ENCODE measurements at regions not wholly inside any gene's neighbourhood (a gene's known extent, or its start where the extent isn't known, plus 50 kb on each side); places are given as distances from the start of the nearest gene placed in this dataset.
A peak's percentile ranks its signal among the peaks of the same experiment; 100 is the strongest.
"Not testable (repeated sequence)": the region's sequence is repeated elsewhere in the genome, so short reads cannot be mapped to it uniquely, and the experiment has no call there.

DNA sequence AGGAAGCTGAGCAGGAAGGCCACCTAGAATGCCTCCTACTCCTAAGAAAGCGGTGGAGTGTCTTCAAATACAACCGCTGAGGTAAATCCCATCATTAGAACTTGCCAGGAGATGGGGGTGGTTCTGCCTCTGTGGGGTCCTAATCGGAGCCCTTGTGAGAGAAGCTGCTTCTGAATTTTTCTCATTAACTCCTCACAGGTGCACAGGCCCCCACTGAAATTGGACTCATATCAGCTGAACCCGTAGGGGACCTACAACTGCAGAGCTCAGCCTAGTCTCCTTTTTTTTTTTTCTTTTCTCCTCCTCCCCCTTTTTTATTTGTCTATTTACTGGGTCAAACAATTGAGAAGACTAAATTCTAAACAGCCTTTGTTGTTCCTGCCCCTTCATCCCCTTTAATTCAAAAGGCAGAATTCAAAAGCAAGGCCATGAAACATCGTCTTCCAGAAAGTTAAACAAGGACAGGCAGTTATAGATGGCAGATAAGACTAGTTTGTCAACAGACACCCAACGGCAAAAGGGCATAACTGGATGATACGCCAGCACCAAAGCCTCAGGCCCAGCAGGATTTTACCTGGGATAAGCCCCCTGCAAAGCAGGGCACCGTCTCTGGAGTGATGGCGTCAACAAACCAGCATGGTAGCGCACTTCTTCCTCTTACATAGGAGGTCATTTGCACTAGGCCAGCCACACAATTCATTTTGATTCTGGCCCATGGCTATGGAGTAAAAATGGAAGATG lies 213.7 kb upstream of the HES1 start:
- DNase-seq = no peak
- Histone ChIP-seq H3K4me3 (no peak overlapping the region), H3K36me3 (no peaks in the 10 kb centered on the region), H3K27me3 (no peaks in the 10 kb centered on the region), H3K9me3 (peaks cover 0 to 13% (median 8%) of the 10 kb centered on the region in 3 donors), H3K27ac (no peak overlapping the region), H3K4me1 (no peaks in the 10 kb centered on the region)
- intact Hi-C loops (cut with DNase I) = no loop called here
- WGBS, 2 donors = 80 to 86% methylated on average over 10 of the region's 10 CpGs
- TF ChIP-seq POLR2A (IDR thresholded peaks at IDR 0.05) = no peak
- TF ChIP-seq, protein P1, sequence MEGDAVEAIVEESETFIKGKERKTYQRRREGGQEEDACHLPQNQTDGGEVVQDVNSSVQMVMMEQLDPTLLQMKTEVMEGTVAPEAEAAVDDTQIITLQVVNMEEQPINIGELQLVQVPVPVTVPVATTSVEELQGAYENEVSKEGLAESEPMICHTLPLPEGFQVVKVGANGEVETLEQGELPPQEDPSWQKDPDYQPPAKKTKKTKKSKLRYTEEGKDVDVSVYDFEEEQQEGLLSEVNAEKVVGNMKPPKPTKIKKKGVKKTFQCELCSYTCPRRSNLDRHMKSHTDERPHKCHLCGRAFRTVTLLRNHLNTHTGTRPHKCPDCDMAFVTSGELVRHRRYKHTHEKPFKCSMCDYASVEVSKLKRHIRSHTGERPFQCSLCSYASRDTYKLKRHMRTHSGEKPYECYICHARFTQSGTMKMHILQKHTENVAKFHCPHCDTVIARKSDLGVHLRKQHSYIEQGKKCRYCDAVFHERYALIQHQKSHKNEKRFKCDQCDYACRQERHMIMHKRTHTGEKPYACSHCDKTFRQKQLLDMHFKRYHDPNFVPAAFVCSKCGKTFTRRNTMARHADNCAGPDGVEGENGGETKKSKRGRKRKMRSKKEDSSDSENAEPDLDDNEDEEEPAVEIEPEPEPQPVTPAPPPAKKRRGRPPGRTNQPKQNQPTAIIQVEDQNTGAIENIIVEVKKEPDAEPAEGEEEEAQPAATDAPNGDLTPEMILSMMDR (IDR thresholded peaks at IDR 0.05) = no peak

DNA sequence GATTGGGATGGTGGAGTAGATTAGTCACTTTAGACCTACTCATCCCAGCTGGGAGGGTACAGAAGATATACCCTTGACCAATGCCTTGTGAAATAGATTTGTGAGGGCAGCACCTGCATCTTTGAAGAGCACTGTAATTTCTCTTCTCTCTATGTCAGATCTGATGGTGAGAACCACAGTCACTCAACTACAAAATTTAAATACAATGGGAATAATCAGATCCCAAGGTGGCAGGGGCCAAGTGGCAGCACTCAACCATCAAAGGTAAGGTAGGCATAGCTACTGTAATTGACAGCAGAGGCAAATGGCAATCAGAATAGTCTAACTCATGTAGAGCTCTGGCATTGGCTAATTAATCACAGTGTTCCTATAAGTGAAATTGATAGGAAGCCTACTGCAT lies 212.0 kb upstream of the HES1 start:
- H3K27me3 ChIP-seq; DNase-seq; H3K4me3 ChIP-seq; H3K27ac ChIP-seq; H3K36me3 ChIP-seq; intact Hi-C loops (cut with DNase I); H3K4me1 ChIP-seq: not testable (repeated sequence)
- peaks cover 0 to 13% (median 8%) of the 10 kb centered on the region in 3 donors for H3K9me3 ChIP-seq

DNA sequence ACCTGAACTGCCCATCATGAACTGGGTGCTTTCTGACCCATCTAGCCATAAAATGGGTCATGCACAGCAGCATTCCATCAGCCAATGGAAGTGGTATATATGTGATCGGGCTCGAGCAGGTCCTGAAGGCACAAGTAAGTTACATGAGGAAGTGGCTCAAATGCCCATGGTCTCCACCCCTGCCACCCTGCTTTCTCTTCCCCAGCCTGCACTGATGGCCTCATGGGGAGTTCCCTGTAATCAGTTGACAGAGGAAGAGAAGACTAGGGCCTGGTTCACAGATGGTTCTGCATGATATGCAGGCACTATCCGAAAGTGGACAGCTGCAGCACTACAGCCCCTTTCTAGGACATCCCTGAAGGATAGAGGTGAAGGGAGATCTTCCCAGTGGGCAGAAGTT lies 209.9 kb upstream of the HES1 start:
- Histone ChIP-seq H3K9me3 (peaks cover 0 to 13% (median 8%) of the 10 kb centered on the region in 3 donors), H3K4me1 (peaks cover 0 to 15% (median 0%) of the 10 kb centered on the region in 3 donors)
- DNase-seq; H3K27me3 ChIP-seq; H3K27ac ChIP-seq; H3K36me3 ChIP-seq; intact Hi-C loops (cut with DNase I); H3K4me3 ChIP-seq: not testable (repeated sequence)
- WGBS, 2 donors = 80 to 94% methylated on average over 1 to 3 of the region's 3 CpGs

DNA sequence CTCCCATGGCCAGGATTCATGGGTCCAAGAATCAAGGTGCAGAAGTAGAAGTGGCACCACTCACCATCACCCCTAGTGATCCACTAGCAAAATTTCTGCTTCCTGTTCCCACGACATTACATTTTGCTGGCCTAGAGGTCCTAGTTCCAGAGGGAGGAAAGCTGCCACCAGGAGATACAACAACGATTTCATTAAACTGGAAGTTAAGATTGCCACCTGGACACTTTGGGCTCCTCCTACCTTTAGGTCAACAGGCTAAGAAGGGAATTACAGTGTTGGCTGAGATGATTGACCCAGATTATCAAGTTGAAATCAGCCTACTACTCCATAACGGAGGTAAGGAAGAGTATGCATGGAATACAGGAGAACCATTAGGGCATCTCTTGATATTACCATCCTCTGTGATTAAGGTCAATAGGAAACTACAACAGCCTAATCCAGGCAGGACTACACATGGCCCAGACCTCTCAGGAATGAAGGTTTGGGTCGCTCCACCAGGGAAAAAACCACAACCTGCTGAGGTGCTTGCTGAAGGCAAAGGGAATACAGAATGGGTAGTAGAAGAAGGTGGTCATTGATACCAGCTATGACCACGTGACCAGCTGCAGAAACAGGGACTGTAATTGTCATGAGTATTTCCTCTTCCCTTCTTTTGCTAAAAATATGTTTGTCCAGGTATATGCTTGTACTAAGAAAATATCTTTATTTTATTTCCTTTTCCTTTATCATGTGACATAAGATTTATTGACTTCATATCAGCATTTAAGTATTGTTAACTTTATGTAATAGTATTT lies 208.3 kb upstream of the HES1 start:
- peaks cover 0 to 15% (median 0%) of the 10 kb centered on the region in 3 donors for H3K4me1 ChIP-seq
- DNase-seq; intact Hi-C loops (cut with DNase I); H3K27ac ChIP-seq; H3K27me3 ChIP-seq; H3K4me3 ChIP-seq; H3K36me3 ChIP-seq: not testable (repeated sequence)
- WGBS, 2 donors = 89 to 94% methylated on average over 5 of the region's 5 CpGs
- H3K9me3 ChIP-seq = peaks cover 0 to 13% (median 8%) of the 10 kb centered on the region in 3 donors

DNA sequence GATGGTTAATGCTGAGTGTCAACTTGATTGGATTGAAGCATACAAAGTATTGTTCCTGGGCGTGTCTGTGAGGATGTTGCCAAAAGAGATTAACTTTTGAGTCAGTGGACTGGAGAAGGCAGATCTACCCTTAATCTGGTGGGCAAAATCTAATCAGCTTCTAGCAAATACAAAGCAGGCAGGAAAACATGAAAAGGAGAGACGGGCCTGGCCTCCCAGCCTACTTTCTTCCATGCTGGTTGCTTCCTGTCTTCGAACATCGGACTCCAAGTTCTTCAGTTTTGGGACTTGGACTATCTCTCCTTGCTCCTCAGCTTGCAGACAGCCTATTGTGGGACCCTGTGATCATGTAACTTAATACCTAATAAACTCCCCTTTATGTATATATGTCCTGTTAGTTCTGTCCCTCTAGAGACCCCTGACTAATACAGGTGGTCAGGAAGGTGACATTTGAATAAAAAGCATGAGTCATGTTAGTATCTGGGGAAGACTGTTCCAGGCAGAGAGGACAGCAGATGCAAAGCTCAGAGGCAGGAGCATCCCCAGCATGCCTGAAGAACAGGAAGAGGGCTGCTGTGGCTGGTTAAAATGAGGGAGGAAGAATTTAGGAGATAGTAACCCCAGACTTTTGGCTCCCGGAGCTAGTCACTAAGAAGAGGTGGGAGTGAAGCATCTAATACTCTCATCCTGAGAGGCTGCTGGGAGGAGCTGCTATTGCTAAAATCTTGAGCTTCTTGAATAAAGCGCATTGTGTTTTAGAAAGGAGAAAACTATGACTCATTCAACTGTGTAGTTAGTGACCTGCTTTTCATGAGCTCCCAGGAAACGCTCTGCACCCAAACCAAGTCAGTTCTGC lies 207.4 kb upstream of the HES1 start:
- DNase-seq = no peak
- Histone ChIP-seq H3K9me3 (peaks cover 0 to 13% (median 6%) of the 10 kb centered on the region in 3 donors), H3K4me3 (no peak overlapping the region), H3K27me3 (no peaks in the 10 kb centered on the region), H3K27ac (peak overlapping the region; percentile 15 to 59 (median 46)), H3K4me1 (peaks cover 0 to 15% (median 0%) of the 10 kb centered on the region in 3 donors), H3K36me3 (no peaks in the 10 kb centered on the region)
- no peak for TF ChIP-seq POLR2A (IDR thresholded peaks at IDR 0.05)
- TF ChIP-seq, protein P1 (IDR thresholded peaks at IDR 0.05) = no peak
- intact Hi-C loops (cut with DNase I) = no loop called here
- 54% methylated on average over 7 of the region's 7 CpGs for WGBS, 2 donors

DNA sequence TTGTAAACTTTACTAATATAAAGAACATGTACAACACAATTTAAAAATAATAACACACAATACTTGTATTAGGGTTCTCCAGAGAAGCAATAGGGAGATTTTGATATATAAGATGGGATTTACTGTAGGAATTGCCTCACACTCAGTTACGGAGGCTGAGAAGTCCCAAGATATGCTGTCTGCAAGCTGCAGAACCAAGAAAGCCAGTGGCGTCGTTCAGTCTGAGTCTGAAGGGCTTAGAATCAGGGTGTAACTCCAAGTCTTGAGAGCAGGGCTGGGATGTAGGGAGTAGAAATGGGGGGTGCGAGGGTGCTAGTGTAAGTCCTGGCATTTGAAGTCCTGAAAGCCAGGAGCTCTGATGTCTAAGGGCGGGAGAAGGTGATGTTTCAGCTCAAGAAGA lies 206.6 kb upstream of the HES1 start:
- intact Hi-C loops (cut with DNase I) = no loop called here
- WGBS, 2 donors = 86 to 88% methylated on average over 5 of the region's 5 CpGs

More for the DNA sequence above, 206.6 kb upstream of the HES1 start:
- Histone ChIP-seq H3K9me3 (peaks cover 0 to 10% (median 0%) of the 10 kb centered on the region in 3 donors), H3K4me1 (peaks cover 0 to 15% (median 0%) of the 10 kb centered on the region in 3 donors), H3K27me3 (peaks cover 0 to 4% (median 0%) of the 10 kb centered on the region in 4 donors), H3K36me3 (no peaks in the 10 kb centered on the region), H3K27ac (peak overlapping the region in 3 of 4 donors; percentile 8 to 58 (median 18)), H3K4me3 (no peak overlapping the region)
- TF ChIP-seq, protein P1 (IDR thresholded peaks at IDR 0.05) = no peak
- no peak for TF ChIP-seq POLR2A (IDR thresholded peaks at IDR 0.05)
- DNase-seq = no peak

All from esophagus squamous epithelium (tissue), 5 donors.